ENCODE measurements at regions not wholly inside any gene's neighbourhood (a gene's known extent, or its start where the extent isn't known, plus 50 kb on each side); places are given as distances from the start of the nearest gene placed in this dataset.
"Not testable (repeated sequence)": the region's sequence is repeated elsewhere in the genome, so short reads cannot be mapped to it uniquely, and the experiment has no call there.

GRCh38 chr10:18735711-18736110 lies 76.5 kb downstream of the ARL5B start:
- DNase-seq: no peak

- DNase-seq: no peak
Observed at GRCh38 chr10:18737236-18737635, 78.0 kb downstream of the ARL5B start.

- peak; percentile 29 for DNase-seq
Observed at GRCh38 chr10:18737841-18738240, 78.6 kb downstream of the ARL5B start.

- no peak for DNase-seq
Observed at GRCh38 chr10:18738835-18739234, 79.6 kb downstream of the ARL5B start.

GRCh38 chr10:18743926-18744325 lies 84.7 kb downstream of the ARL5B start:
- no peak for DNase-seq

- DNase-seq: no peak
Observed at GRCh38 chr10:18753312-18753895, 94.2 kb downstream of the ARL5B start.

- no peak for DNase-seq
Observed at GRCh38 chr10:18759575-18759974, 100.3 kb downstream of the ARL5B start.

- DNase-seq: no peak
Observed at GRCh38 chr10:18760836-18761235, 101.6 kb downstream of the ARL5B start.

GRCh38 chr10:18767981-18768380 lies 108.8 kb downstream of the ARL5B start:
- no peak for DNase-seq

- no peak for DNase-seq
Observed at GRCh38 chr10:18773180-18773579, 113.9 kb downstream of the ARL5B start.

GRCh38 chr10:18777258-18777657 lies 118.0 kb downstream of the ARL5B start:
- no peak for DNase-seq

- no peak for DNase-seq
Observed at GRCh38 chr10:18786478-18786877, 127.2 kb downstream of the ARL5B start.

- no peak for DNase-seq
Observed at GRCh38 chr10:18793951-18794350, 134.7 kb downstream of the ARL5B start.

- DNase-seq: no peak
Observed at GRCh38 chr10:18795549-18795948, 136.3 kb downstream of the ARL5B start.

- no peak for DNase-seq
Observed at GRCh38 chr10:18797286-18797685, 138.1 kb downstream of the ARL5B start.

GRCh38 chr10:18822156-18822555 lies 162.9 kb downstream of the ARL5B start:
- DNase-seq: no peak

GRCh38 chr10:18829259-18829658 lies 170.0 kb downstream of the ARL5B start:
- no peak for DNase-seq

GRCh38 chr10:18830277-18830676 lies 171.0 kb downstream of the ARL5B start:
- DNase-seq: no peak

GRCh38 chr10:18856623-18857022 lies 192.0 kb upstream of the MALRD1 start:
- DNase-seq: not testable (repeated sequence)

GRCh38 chr10:18859659-18860058 lies 188.9 kb upstream of the MALRD1 start:
- DNase-seq: no peak

- DNase-seq: no peak
Observed at GRCh38 chr10:18860186-18860585, 188.4 kb upstream of the MALRD1 start.

GRCh38 chr10:18860631-18861240 lies 187.9 kb upstream of the MALRD1 start:
- no peak for DNase-seq

- no peak for DNase-seq
Observed at GRCh38 chr10:18861382-18861781, 187.2 kb upstream of the MALRD1 start.

GRCh38 chr10:18866852-18867251 lies 181.7 kb upstream of the MALRD1 start:
- DNase-seq: no peak

- no peak for DNase-seq
Observed at GRCh38 chr10:18868919-18869318, 179.7 kb upstream of the MALRD1 start.

Measured in T1000 (cell line).